ENCODE measurements at regions not wholly inside any gene's neighbourhood (a gene's known extent, or its start where the extent isn't known, plus 50 kb on each side); places are given as distances from the start of the nearest gene placed in this dataset.

DNA sequence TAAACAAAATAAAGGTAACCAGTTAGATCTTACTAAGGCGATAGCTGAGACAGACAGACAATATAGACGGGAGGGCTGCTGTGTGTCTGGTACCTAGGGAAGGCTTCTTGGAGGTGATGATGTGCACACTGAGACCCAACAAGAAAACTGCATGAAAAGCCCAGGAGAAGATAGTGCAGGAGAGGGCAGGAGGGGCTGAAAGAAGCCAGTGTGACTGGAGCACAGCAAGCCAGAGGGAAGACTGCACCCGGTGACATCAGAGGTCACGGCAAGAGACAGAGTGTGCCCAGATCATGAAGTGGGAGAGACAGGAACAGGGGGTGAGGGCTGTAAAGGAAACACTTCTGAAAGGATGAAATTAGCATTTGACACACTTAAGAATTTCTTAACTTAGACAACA is 266.3 kb downstream of the BRD1 start:
- no peak overlapping the region for H3K4me3 ChIP-seq (ENCODE audit: low read depth, low read length)
- ChIA-PET POLR2A (no interaction called here), CTCF (no interaction called here)
- DNase-seq (ENCODE audit: low read depth): no peak
- no peaks in the 10 kb centered on the region for H3K36me3 ChIP-seq (ENCODE audit: control insufficient read depth, insufficient read depth, low read length)
- TF ChIP-seq, protein P1, sequence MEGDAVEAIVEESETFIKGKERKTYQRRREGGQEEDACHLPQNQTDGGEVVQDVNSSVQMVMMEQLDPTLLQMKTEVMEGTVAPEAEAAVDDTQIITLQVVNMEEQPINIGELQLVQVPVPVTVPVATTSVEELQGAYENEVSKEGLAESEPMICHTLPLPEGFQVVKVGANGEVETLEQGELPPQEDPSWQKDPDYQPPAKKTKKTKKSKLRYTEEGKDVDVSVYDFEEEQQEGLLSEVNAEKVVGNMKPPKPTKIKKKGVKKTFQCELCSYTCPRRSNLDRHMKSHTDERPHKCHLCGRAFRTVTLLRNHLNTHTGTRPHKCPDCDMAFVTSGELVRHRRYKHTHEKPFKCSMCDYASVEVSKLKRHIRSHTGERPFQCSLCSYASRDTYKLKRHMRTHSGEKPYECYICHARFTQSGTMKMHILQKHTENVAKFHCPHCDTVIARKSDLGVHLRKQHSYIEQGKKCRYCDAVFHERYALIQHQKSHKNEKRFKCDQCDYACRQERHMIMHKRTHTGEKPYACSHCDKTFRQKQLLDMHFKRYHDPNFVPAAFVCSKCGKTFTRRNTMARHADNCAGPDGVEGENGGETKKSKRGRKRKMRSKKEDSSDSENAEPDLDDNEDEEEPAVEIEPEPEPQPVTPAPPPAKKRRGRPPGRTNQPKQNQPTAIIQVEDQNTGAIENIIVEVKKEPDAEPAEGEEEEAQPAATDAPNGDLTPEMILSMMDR (IDR thresholded peaks at IDR 0.05; ENCODE audit: insufficient read depth, low read depth, low read length): no peak
- H3K27me3 ChIP-seq (ENCODE audit: control insufficient read depth, insufficient read depth, low read length): no peaks in the 10 kb centered on the region

DNA sequence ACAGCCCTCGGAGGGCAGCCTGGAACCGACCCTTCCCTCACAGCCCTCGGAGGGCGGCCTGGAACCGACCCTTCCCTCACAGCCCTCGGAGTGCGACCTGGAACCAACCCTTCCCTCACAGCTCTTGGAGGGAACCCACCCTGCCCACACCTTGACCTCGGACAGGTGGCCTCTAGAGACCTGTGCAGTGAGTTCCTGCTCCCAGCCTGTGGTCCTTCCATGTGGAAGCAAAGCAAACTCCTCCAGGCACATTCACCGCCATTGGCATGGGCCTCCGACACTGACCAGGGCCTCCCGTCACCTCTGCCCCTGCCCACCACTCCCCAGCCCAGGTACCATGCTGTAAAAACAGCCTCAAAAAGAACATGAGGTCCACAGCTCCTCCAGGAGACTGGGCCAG is 272.1 kb downstream of the BRD1 start:
- Histone ChIP-seq H3K36me3 (ENCODE audit: control insufficient read depth, insufficient read depth, low read length) (no peaks in the 10 kb centered on the region), H3K4me3 (ENCODE audit: low read depth, low read length) (no peak overlapping the region), H3K27me3 (ENCODE audit: control insufficient read depth, insufficient read depth, low read length) (no peaks in the 10 kb centered on the region)
- TF ChIP-seq, protein P1 (IDR thresholded peaks at IDR 0.05; ENCODE audit: insufficient read depth, low read depth, low read length): no peak
- no peak for DNase-seq (ENCODE audit: low read depth)
- CTCF ChIA-PET: no interaction called here
- POLR2A ChIA-PET: no interaction called here

DNA sequence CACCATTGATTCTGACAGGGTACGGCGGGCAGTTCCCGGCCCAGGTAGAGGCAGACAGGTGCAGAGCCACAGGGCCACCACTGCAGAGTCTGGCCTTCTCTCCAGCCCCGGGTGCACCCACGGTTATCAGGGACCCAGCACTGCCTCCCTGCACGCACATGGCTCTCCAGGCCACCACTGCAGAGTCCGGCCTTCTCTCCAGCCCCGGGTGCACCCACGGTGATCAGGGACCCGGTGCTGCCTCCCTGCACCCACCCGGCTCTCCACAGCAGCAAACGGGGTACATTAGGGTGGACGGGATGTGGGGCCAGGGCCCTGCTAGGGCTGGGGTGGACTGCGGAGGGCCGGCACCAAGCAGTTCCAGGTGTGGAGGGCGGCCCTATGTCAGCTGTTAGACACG is 272.9 kb downstream of the BRD1 start:
- ChIA-PET POLR2A (no interaction called here), CTCF (no interaction called here)
- Histone ChIP-seq H3K27me3 (ENCODE audit: control insufficient read depth, insufficient read depth, low read length) (no peaks in the 10 kb centered on the region), H3K4me3 (ENCODE audit: low read depth, low read length) (no peak overlapping the region), H3K36me3 (ENCODE audit: control insufficient read depth, insufficient read depth, low read length) (no peaks in the 10 kb centered on the region)
- TF ChIP-seq, protein P1 (IDR thresholded peaks at IDR 0.05; ENCODE audit: insufficient read depth, low read depth, low read length): no peak
- no peak for DNase-seq (ENCODE audit: low read depth)

DNA sequence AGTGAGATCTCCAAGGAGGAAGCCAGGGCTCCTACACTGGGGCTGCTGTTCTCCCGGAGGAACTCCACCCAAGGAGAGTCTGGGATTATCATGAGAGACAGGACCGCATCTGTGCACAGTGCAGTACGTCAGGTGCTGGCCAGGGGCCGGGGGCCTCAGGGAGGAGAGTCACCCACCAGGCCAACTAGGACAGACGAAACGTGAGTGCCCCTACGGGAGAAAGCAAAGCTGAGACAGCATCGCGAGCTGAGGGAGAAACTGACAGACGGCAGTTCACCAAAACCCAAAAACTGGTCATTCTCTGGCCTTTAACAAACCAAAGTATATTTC is 273.4 kb downstream of the BRD1 start:
- H3K27me3 ChIP-seq (ENCODE audit: control insufficient read depth, insufficient read depth, low read length): no peaks in the 10 kb centered on the region
- CTCF ChIA-PET: no interaction called here
- TF ChIP-seq, protein P1 (IDR thresholded peaks at IDR 0.05; ENCODE audit: insufficient read depth, low read depth, low read length): no peak
- H3K4me3 ChIP-seq (ENCODE audit: low read depth, low read length): no peak overlapping the region
- no peaks in the 10 kb centered on the region for H3K36me3 ChIP-seq (ENCODE audit: control insufficient read depth, insufficient read depth, low read length)
- no peak for DNase-seq (ENCODE audit: low read depth)
- POLR2A ChIA-PET: no interaction called here

DNA sequence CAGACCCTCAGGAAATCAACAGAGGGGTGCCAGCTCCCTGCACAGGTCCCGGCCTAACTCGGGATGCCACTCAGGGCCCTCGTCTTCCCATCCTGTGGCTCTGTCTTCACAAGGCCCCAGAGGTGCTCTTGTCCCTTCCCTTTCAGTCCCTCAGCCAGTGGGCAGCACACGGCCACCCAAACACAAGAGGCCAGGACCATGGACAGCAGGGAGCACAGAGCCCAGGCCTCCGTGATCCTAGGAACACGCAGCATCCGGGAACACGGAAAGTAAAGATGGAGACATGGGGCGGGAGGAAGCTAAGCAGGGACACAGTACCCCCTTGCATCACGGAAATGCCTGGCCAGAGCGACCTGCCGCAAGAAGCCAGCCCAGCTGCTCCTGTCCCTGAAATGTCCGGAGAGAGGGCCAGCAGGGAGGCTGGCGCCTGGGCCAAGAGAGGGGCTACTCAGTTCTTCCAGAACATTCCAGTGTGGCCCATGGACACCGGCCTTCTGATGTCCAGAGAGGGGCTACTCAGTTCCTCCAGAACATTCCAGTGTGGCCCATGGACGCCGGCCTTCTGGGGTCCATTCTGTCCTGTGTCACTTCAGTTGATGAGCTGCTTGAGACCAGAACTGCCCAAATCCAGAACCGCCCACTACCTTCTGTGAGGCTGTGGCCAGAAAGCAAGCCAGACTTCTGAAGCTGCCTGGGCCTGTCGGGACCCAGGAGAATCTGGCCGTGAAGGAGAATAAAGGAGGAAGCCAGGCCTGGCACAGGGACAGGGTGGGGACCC is 274.0 kb downstream of the BRD1 start:
- Histone ChIP-seq H3K36me3 (ENCODE audit: control insufficient read depth, insufficient read depth, low read length) (no peaks in the 10 kb centered on the region), H3K4me3 (ENCODE audit: low read depth, low read length) (no peak overlapping the region), H3K27me3 (ENCODE audit: control insufficient read depth, insufficient read depth, low read length) (no peaks in the 10 kb centered on the region)
- TF ChIP-seq, protein P1 (IDR thresholded peaks at IDR 0.05; ENCODE audit: insufficient read depth, low read depth, low read length): no peak
- POLR2A ChIA-PET: no interaction called here
- no peak for DNase-seq (ENCODE audit: low read depth)
- CTCF ChIA-PET: no interaction called here

Measured in BJ (cell line).